Neural progenitor cell (in vitro differentiated cells): ENCODE measurements at regions not wholly inside any gene's neighbourhood (a gene's known extent, or its start where the extent isn't known, plus 50 kb on each side); places are given as distances from the start of the nearest gene placed in this dataset.
"Not testable (repeated sequence)": the region's sequence is repeated elsewhere in the genome, so short reads cannot be mapped to it uniquely, and the experiment has no call there.

Source experiments
- DNase-seq: peaks from one replicate; pipeline ENCODE4 v3.0.0-alpha.2; 2016; ENCODE audit warnings: low spot score
- H2AFZ ChIP-seq: fragments of 200-600 bp; sonication (generic); replicated peaks from 2 replicates; pipeline ENCODE4 v1.6.1; 2016; ENCODE audit warnings: antibody characterized with exemption
- H3F3A ChIP-seq: fragments of 200-600 bp; sonication (generic); 2 replicates; pipeline ENCODE4 v1.6.1; 2016; ENCODE audit warnings: antibody characterized with exemption, low read depth
- H3K27ac ChIP-seq: fragments of 200-600 bp; sonication (generic); 2 replicates; pipeline ENCODE4 v1.5.1; 2016; ENCODE audit warnings: mild to moderate bottlenecking
- H3K27me3 ChIP-seq: fragments of 200-600 bp; sonication (generic); 2 replicates; pipeline ENCODE4 v1.6.1; 2016; ENCODE audit warnings: mild to moderate bottlenecking, moderate library complexity
- H3K36me3 ChIP-seq: fragments of 200-600 bp; sonication (generic); 2 replicates; pipeline ENCODE4 v1.5.1; 2016
- H3K4me1 ChIP-seq: fragments of 200-600 bp; sonication (generic); 2 replicates; pipeline ENCODE4 v1.6.1; 2016; ENCODE audit warnings: mixed run types
- H3K4me2 ChIP-seq: fragments of 200-600 bp; sonication (generic); 2 replicates; pipeline ENCODE4 v1.6.1; 2016
- H3K4me3 ChIP-seq: fragments of 200-600 bp; sonication (generic); 2 replicates; pipeline ENCODE4 v1.5.1; 2016
- H3K79me2 ChIP-seq: fragments of 200-600 bp; sonication (generic); 2 replicates; pipeline ENCODE4 v1.6.1; 2016; ENCODE audit warnings: low read depth
- H3K9ac ChIP-seq: fragments of 200-600 bp; sonication (generic); 2 replicates; pipeline ENCODE4 v1.6.1; 2016
- H3K9me3 ChIP-seq: fragments of 200-600 bp; sonication (generic); 2 replicates; pipeline ENCODE4 v1.5.1; 2016; ENCODE audit warnings: low read depth
- H4K20me1 ChIP-seq: fragments of 200-600 bp; sonication (generic); 2 replicates; pipeline ENCODE4 v1.6.1; 2016; ENCODE audit warnings: low read depth
- H3K27ac Mint-ChIP-seq: 3 replicates; pipeline ENCODE4 v1.8.0; 2021; ENCODE audit warnings: mixed read lengths
- H3K27me3 Mint-ChIP-seq: 2 replicates; pipeline ENCODE4 v1.8.0; 2022; ENCODE audit warnings: low read depth, mild to moderate bottlenecking, inconsistent platforms, moderate library complexity, mixed read lengths; ENCODE audit not compliant: insufficient read depth
- H3K36me3 Mint-ChIP-seq: 3 replicates; pipeline ENCODE4 v1.8.0; 2021; ENCODE audit warnings: mixed read lengths
- H3K4me1 Mint-ChIP-seq: 3 replicates; pipeline ENCODE4 v1.8.0; 2021; ENCODE audit warnings: mixed read lengths
- H3K4me3 Mint-ChIP-seq: 3 replicates; pipeline ENCODE4 v1.8.0; 2021; ENCODE audit warnings: mild to moderate bottlenecking, moderate library complexity, mixed read lengths
- H3K9me3 Mint-ChIP-seq: 3 replicates; pipeline ENCODE4 v1.8.0; 2020; ENCODE audit warnings: mixed read lengths
- EZH2 ChIP-seq: fragments of 200-600 bp; sonication (generic); IDR thresholded peaks from 2 replicates; pipeline ENCODE4 v1.6.1; 2017; ENCODE audit warnings: antibody characterized with exemption, mild to moderate bottlenecking, moderate library complexity
- EZH2phosphoT487 ChIP-seq: fragments of 200-600 bp; sonication (generic); IDR thresholded peaks from 2 replicates; pipeline ENCODE4 v1.6.1; 2017; ENCODE audit warnings: antibody characterized with exemption
- TF ChIP-seq, protein P1 (sequence below): fragments of 200-600 bp; sonication (generic); IDR thresholded peaks from 2 replicates; pipeline ENCODE4 v1.5.1; 2017; ENCODE audit warnings: antibody characterized with exemption, mild to moderate bottlenecking

DNA sequence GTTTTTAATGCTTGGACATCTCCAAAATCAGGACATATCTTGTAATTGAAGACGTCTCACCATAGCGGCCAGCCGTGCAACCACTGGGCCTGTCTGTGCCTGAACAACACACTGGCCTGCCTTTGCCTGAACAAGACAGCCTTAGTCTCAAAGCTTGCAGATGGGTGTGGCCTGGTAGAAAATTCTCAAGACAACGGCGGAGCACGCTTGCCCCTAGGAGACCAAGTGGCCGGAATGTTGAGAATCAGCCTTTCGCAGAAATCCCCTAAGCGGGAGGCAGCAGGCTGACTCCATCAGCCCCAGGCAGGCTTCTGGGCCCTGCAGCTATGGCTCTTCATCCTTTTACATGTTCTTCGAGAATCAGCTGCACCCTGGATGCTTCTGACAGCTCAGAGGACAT lies 98.0 kb upstream of the C1orf174 start:
- TF ChIP-seq, protein P1, sequence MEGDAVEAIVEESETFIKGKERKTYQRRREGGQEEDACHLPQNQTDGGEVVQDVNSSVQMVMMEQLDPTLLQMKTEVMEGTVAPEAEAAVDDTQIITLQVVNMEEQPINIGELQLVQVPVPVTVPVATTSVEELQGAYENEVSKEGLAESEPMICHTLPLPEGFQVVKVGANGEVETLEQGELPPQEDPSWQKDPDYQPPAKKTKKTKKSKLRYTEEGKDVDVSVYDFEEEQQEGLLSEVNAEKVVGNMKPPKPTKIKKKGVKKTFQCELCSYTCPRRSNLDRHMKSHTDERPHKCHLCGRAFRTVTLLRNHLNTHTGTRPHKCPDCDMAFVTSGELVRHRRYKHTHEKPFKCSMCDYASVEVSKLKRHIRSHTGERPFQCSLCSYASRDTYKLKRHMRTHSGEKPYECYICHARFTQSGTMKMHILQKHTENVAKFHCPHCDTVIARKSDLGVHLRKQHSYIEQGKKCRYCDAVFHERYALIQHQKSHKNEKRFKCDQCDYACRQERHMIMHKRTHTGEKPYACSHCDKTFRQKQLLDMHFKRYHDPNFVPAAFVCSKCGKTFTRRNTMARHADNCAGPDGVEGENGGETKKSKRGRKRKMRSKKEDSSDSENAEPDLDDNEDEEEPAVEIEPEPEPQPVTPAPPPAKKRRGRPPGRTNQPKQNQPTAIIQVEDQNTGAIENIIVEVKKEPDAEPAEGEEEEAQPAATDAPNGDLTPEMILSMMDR: no peak
- TF ChIP-seq EZH2phosphoT487 (no peak), EZH2 (no peak)

DNA sequence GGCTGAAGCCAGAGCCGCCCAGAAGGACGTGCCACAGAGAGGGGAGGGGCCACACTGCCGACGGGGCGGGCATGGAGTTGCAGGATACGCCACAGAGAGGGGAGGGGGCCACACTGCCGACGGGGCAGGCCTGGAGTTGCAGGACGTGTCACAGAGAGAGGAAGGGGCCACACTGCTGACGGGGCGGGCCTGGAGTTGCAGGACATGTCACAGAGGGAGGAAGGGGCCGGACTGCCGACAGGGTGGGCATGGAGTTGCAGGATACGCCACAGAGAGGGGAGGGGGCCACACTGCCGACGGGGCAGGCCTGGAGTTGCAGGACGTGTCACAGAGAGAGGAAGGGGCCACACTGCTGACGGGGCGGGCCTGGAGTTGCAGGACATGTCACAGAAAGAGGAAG lies 99.4 kb upstream of the C1orf174 start:
- not testable (repeated sequence) for H3K36me3 Mint-ChIP-seq, H3K9ac ChIP-seq, H3K27me3 ChIP-seq, H3F3A ChIP-seq, H3K9me3 Mint-ChIP-seq, H3K4me2 ChIP-seq, H3K36me3 ChIP-seq, H3K27ac ChIP-seq, H3K4me3 Mint-ChIP-seq, DNase-seq, H3K27ac Mint-ChIP-seq, H4K20me1 ChIP-seq, H3K4me1 ChIP-seq, H3K9me3 ChIP-seq, H3K4me3 ChIP-seq, H3K79me2 ChIP-seq
- Mint-ChIP-seq H3K4me1 (peaks cover 25% of the 10 kb centered on the region), H3K27me3 (peaks cover 11% of the 10 kb centered on the region)
- H2AFZ ChIP-seq: peak overlapping the region; percentile 42

More for the DNA sequence above, 98.0 kb upstream of the C1orf174 start:
- no peak overlapping the region for H3K4me2 ChIP-seq
- peaks cover 29% of the 10 kb centered on the region for H3K4me1 Mint-ChIP-seq
- no peaks in the 10 kb centered on the region for H3K36me3 ChIP-seq
- no peaks in the 10 kb centered on the region for H3K27me3 ChIP-seq
- no peak overlapping the region for H2AFZ ChIP-seq
- DNase-seq: peak; percentile 43
- no peaks in the 10 kb centered on the region for H3K9me3 Mint-ChIP-seq
- H3K9me3 ChIP-seq: no peaks in the 10 kb centered on the region
- H3K9ac ChIP-seq: no peak overlapping the region
- no peaks in the 10 kb centered on the region for H4K20me1 ChIP-seq
- H3K27me3 Mint-ChIP-seq: peaks cover 9% of the 10 kb centered on the region
- H3K36me3 Mint-ChIP-seq: no peaks in the 10 kb centered on the region
- H3K4me3 ChIP-seq: no peak overlapping the region
- peaks cover 5% of the 10 kb centered on the region for H3K4me1 ChIP-seq
- no peaks in the 10 kb centered on the region for H3F3A ChIP-seq
- no peak overlapping the region for H3K4me3 Mint-ChIP-seq
- no peak overlapping the region for H3K27ac ChIP-seq
- H3K79me2 ChIP-seq: no peaks in the 10 kb centered on the region
- H3K27ac Mint-ChIP-seq: peak overlapping the region; percentile 80

DNA sequence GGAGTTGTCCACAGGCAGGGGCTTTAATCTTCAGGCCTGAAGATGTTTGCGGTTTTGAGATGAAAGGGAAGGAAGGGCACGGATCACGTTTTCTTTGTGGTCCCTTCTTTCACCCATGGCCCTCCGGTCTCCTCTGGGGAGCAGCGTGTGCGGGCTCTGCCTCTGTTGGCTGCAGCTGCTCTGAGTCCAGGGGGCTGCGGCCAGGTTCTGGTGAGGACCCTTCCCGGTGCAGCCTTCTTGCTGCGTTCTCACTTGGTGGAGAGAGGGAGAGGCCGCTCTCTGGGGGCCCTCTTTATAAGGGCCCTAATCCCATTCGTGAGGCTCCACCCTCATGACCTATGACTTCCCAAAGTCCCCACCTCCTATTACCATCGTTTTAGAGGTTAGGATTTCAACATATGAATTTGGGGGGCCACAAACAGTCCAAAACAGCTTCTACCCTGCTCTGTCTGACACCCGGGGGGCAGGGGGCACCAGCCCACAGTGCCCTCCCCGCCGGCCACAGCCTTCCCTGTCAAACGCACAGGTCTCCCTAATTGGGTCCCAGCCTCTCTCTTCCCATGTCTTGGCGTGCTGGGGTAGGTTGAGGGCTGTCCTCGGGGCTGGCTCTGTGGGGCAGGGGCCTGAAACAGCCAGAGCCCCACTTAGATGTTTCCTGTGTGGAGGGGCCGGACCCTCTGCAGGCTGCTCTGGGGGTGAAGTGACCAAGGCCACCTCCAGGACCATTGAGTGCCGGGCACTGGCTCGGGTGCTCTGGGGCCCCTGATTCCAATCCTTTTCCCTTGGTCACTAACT lies 100.1 kb upstream of the C1orf174 start:
- Mint-ChIP-seq H3K4me3 (no peak overlapping the region), H3K27me3 (peaks cover 12% of the 10 kb centered on the region)

More for the DNA sequence above, 100.1 kb upstream of the C1orf174 start:
- Histone ChIP-seq H2AFZ (peak overlapping the region; percentile 42), H3K9me3 (no peaks in the 10 kb centered on the region), H4K20me1 (no peaks in the 10 kb centered on the region), H3K4me3 (no peak overlapping the region), H3F3A (no peaks in the 10 kb centered on the region), H3K4me2 (no peak overlapping the region), H3K27ac (no peak overlapping the region), H3K27me3 (no peaks in the 10 kb centered on the region), H3K36me3 (no peaks in the 10 kb centered on the region), H3K9ac (no peak overlapping the region), H3K4me1 (peaks cover 5% of the 10 kb centered on the region), H3K79me2 (no peaks in the 10 kb centered on the region)
- no peak for DNase-seq
- Mint-ChIP-seq H3K27ac (no peak overlapping the region), H3K9me3 (no peaks in the 10 kb centered on the region), H3K36me3 (no peaks in the 10 kb centered on the region), H3K4me1 (peaks cover 25% of the 10 kb centered on the region)
- TF ChIP-seq EZH2 (no peak), EZH2phosphoT487 (no peak)
- TF ChIP-seq, protein P1: no peak
